WTC11 (cell line): ENCODE measurements at regions not wholly inside any gene's neighbourhood (a gene's known extent, or its start where the extent isn't known, plus 50 kb on each side); places are given as distances from the start of the nearest gene placed in this dataset.

Source experiments
- ATAC-seq: fragments of 200-7000 bp; cut with Tn5 transposase; 2 replicates; pipeline ENCODE4 v1.10.0; 2021; ENCODE audit warnings: mild to moderate bottlenecking, moderate library complexity
- CTCF ChIA-PET: fragments of 300-600 bp; sonication (Branson Sonifier 250); formaldehyde crosslinking; loops from one replicate; lab custom pipeline; 2021; ENCODE audit warnings: antibody characterized with exemption; lab: Charles Lee
- POLR2A ChIA-PET: fragments of 350-600 bp; sonication (Branson Sonifier 250); formaldehyde crosslinking; loops from one replicate; lab custom pipeline; 2021; ENCODE audit warnings: antibody characterized with exemption; lab: Charles Lee
- DNase-seq: peaks from one replicate; pipeline ENCODE4 v3.0.0; 2021; ENCODE audit warnings: low spot score
- H3K27ac Mint-ChIP-seq: 2 replicates; pipeline ENCODE4 v1.8.0; 2021; ENCODE audit warnings: mixed read lengths
- H3K27me3 Mint-ChIP-seq: 2 replicates; pipeline ENCODE4 v1.8.0; 2021; ENCODE audit warnings: low read depth, mild to moderate bottlenecking, moderate library complexity, mixed read lengths
- H3K36me3 Mint-ChIP-seq: 2 replicates; pipeline ENCODE4 v1.8.0; 2021; ENCODE audit warnings: mixed read lengths
- H3K4me1 Mint-ChIP-seq: 2 replicates; pipeline ENCODE4 v1.8.0; 2022; ENCODE audit warnings: mixed read lengths
- H3K4me3 Mint-ChIP-seq: 2 replicates; pipeline ENCODE4 v1.8.0; 2021; ENCODE audit warnings: mild to moderate bottlenecking, moderate library complexity, mixed read lengths
- H3K9me3 Mint-ChIP-seq: 2 replicates; pipeline ENCODE4 v1.8.0; 2021; ENCODE audit warnings: mixed read lengths
- AFF4 ChIP-seq: sonication (generic); formaldehyde crosslinking; IDR thresholded peaks from 2 replicates; pipeline ENCODE4 v1.8.1; 2023; ENCODE audit warnings: mild to moderate bottlenecking, missing genetic modification reagents, borderline replicate concordance
- ATF1 ChIP-seq: sonication (generic); formaldehyde crosslinking; IDR thresholded peaks from 2 replicates; pipeline ENCODE4 v1.8.1; 2023; ENCODE audit warnings: mild to moderate bottlenecking, moderate library complexity, missing genetic modification reagents
- CREB1 ChIP-seq: sonication (generic); formaldehyde crosslinking; IDR thresholded peaks from 2 replicates; pipeline ENCODE4 v1.8.0; 2023; ENCODE audit warnings: mild to moderate bottlenecking, missing genetic modification reagents
- GTF2I ChIP-seq: fragments of 250-450 bp; sonication (Bioruptor Pico); conservative IDR thresholded peaks from 2 replicates; pipeline ENCODE4 v1.4.0; 2021; ENCODE audit warnings: mild to moderate bottlenecking
- IRF2 ChIP-seq: sonication (generic); formaldehyde crosslinking; IDR thresholded peaks from 2 replicates; pipeline ENCODE4 v1.8.0; 2022; ENCODE audit warnings: low read depth, missing genetic modification reagents, borderline replicate concordance
- MYBL2 ChIP-seq: sonication (generic); formaldehyde crosslinking; IDR thresholded peaks from 2 replicates; pipeline ENCODE4 v1.8.1; 2023; ENCODE audit warnings: mild to moderate bottlenecking, moderate library complexity, missing genetic modification reagents
- NFYB ChIP-seq: sonication (generic); formaldehyde crosslinking; conservative IDR thresholded peaks from 2 replicates; pipeline ENCODE4 v1.8.0; 2022; ENCODE audit warnings: low read depth, missing genetic modification reagents
- OVOL2 ChIP-seq: fragments of 250-450 bp; sonication (Bioruptor Pico); IDR thresholded peaks from 2 replicates; pipeline ENCODE4 v1.9.0; 2021; ENCODE audit warnings: mild to moderate bottlenecking, borderline replicate concordance
- SOX15 ChIP-seq: fragments of 250-450 bp; sonication (Bioruptor Pico); IDR thresholded peaks from 2 replicates; pipeline ENCODE4 v1.9.0; 2021; ENCODE audit warnings: mild to moderate bottlenecking
- TEAD4 ChIP-seq: sonication (generic); formaldehyde crosslinking; IDR thresholded peaks from 2 replicates; pipeline ENCODE4 v1.8.0; 2022; ENCODE audit warnings: mild to moderate bottlenecking, missing genetic modification reagents
- ZNF232 ChIP-seq: sonication (generic); formaldehyde crosslinking; IDR thresholded peaks from 2 replicates; pipeline ENCODE4 v1.8.0; 2022; ENCODE audit warnings: mild to moderate bottlenecking, missing genetic modification reagents
- ZNF263 ChIP-seq: sonication (generic); formaldehyde crosslinking; IDR thresholded peaks from 2 replicates; pipeline ENCODE4 v1.8.1; 2022; ENCODE audit warnings: low read depth, mild to moderate bottlenecking, moderate library complexity, missing genetic modification reagents
- ZNF416 ChIP-seq: fragments of 250-450 bp; sonication (Bioruptor Pico); IDR thresholded peaks from 2 replicates; pipeline ENCODE4 v1.9.0; 2021; ENCODE audit warnings: mild to moderate bottlenecking, inconsistent platforms
- ZNF425 ChIP-seq: fragments of 250-450 bp; sonication (Bioruptor Pico); conservative IDR thresholded peaks from 2 replicates; pipeline ENCODE4 v1.9.0; 2021; ENCODE audit warnings: mild to moderate bottlenecking
- TF ChIP-seq, protein P1 (sequence below): sonication (generic); formaldehyde crosslinking; IDR thresholded peaks from 2 replicates; pipeline ENCODE4 v1.8.0; 2022; ENCODE audit warnings: mild to moderate bottlenecking, missing genetic modification reagents
- TF ChIP-seq, protein P2 (sequence below): sonication (generic); formaldehyde crosslinking; IDR thresholded peaks from 2 replicates; pipeline ENCODE4 v1.8.0; 2022; ENCODE audit warnings: mild to moderate bottlenecking, missing genetic modification reagents
- TF ChIP-seq, protein P3 (sequence below): fragments of 250-450 bp; sonication (Bioruptor Pico); IDR thresholded peaks from 2 replicates; pipeline ENCODE4 v1.9.0; 2021; ENCODE audit warnings: mild to moderate bottlenecking
- TF ChIP-seq, protein P4 (sequence below): sonication (generic); formaldehyde crosslinking; IDR thresholded peaks from 2 replicates; pipeline ENCODE4 v1.8.1; 2022; ENCODE audit warnings: low read depth, missing genetic modification reagents, borderline replicate concordance
- TF ChIP-seq, protein P5 (sequence below): sonication (generic); formaldehyde crosslinking; IDR thresholded peaks from 2 replicates; pipeline ENCODE4 v1.8.1; 2023; ENCODE audit warnings: mild to moderate bottlenecking, missing genetic modification reagents, moderate library complexity
- TF ChIP-seq, protein P6 (sequence below): sonication (generic); formaldehyde crosslinking; IDR thresholded peaks from 2 replicates; pipeline ENCODE4 v1.8.1; 2023; ENCODE audit warnings: mild to moderate bottlenecking, moderate library complexity, missing genetic modification reagents

GRCh38 chr6:122077603-122078002, 321.8 kb upstream of the HSF2 start:
- ChIA-PET POLR2A (no interaction called here), CTCF (no interaction called here)
- Mint-ChIP-seq H3K27me3 (no peaks in the 10 kb centered on the region), H3K9me3 (no peaks in the 10 kb centered on the region), H3K4me3 (no peak overlapping the region), H3K4me1 (peaks cover 21% of the 10 kb centered on the region), H3K27ac (no peak overlapping the region), H3K36me3 (no peaks in the 10 kb centered on the region)
- DNase-seq = no peak
- ATAC-seq = no peak
- TF ChIP-seq, protein P1, sequence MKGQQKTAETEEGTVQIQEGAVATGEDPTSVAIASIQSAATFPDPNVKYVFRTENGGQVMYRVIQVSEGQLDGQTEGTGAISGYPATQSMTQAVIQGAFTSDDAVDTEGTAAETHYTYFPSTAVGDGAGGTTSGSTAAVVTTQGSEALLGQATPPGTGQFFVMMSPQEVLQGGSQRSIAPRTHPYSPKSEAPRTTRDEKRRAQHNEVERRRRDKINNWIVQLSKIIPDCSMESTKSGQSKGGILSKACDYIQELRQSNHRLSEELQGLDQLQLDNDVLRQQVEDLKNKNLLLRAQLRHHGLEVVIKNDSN (CRISPR knock-in tag) = no peak
- TF ChIP-seq OVOL2 (CRISPR knock-in tag) = no peak
- no peak for TF ChIP-seq ZNF232 (CRISPR knock-in tag)
- TF ChIP-seq SOX15 (CRISPR knock-in tag) = no peak
- TF ChIP-seq ZNF425 (CRISPR knock-in tag) = no peak
- TF ChIP-seq, protein P2, sequence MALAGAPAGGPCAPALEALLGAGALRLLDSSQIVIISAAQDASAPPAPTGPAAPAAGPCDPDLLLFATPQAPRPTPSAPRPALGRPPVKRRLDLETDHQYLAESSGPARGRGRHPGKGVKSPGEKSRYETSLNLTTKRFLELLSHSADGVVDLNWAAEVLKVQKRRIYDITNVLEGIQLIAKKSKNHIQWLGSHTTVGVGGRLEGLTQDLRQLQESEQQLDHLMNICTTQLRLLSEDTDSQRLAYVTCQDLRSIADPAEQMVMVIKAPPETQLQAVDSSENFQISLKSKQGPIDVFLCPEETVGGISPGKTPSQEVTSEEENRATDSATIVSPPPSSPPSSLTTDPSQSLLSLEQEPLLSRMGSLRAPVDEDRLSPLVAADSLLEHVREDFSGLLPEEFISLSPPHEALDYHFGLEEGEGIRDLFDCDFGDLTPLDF (CRISPR knock-in tag) = no peak

- Mint-ChIP-seq H3K9me3 (no peaks in the 10 kb centered on the region), H3K36me3 (no peaks in the 10 kb centered on the region), H3K4me3 (no peak overlapping the region), H3K4me1 (peaks cover 23% of the 10 kb centered on the region), H3K27me3 (no peaks in the 10 kb centered on the region), H3K27ac (no peak overlapping the region)
- POLR2A ChIA-PET = no interaction called here
- CTCF ChIA-PET = no interaction called here
- DNase-seq = no peak
- no peak for ATAC-seq
- TF ChIP-seq, protein P3, sequence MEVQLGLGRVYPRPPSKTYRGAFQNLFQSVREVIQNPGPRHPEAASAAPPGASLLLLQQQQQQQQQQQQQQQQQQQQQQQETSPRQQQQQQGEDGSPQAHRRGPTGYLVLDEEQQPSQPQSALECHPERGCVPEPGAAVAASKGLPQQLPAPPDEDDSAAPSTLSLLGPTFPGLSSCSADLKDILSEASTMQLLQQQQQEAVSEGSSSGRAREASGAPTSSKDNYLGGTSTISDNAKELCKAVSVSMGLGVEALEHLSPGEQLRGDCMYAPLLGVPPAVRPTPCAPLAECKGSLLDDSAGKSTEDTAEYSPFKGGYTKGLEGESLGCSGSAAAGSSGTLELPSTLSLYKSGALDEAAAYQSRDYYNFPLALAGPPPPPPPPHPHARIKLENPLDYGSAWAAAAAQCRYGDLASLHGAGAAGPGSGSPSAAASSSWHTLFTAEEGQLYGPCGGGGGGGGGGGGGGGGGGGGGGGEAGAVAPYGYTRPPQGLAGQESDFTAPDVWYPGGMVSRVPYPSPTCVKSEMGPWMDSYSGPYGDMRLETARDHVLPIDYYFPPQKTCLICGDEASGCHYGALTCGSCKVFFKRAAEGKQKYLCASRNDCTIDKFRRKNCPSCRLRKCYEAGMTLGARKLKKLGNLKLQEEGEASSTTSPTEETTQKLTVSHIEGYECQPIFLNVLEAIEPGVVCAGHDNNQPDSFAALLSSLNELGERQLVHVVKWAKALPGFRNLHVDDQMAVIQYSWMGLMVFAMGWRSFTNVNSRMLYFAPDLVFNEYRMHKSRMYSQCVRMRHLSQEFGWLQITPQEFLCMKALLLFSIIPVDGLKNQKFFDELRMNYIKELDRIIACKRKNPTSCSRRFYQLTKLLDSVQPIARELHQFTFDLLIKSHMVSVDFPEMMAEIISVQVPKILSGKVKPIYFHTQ (CRISPR knock-in tag) = no peak
- no peak for TF ChIP-seq TEAD4 (CRISPR knock-in tag)
- TF ChIP-seq, protein P4, sequence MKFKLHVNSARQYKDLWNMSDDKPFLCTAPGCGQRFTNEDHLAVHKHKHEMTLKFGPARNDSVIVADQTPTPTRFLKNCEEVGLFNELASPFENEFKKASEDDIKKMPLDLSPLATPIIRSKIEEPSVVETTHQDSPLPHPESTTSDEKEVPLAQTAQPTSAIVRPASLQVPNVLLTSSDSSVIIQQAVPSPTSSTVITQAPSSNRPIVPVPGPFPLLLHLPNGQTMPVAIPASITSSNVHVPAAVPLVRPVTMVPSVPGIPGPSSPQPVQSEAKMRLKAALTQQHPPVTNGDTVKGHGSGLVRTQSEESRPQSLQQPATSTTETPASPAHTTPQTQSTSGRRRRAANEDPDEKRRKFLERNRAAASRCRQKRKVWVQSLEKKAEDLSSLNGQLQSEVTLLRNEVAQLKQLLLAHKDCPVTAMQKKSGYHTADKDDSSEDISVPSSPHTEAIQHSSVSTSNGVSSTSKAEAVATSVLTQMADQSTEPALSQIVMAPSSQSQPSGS (CRISPR knock-in tag) = no peak
- TF ChIP-seq, protein P5, sequence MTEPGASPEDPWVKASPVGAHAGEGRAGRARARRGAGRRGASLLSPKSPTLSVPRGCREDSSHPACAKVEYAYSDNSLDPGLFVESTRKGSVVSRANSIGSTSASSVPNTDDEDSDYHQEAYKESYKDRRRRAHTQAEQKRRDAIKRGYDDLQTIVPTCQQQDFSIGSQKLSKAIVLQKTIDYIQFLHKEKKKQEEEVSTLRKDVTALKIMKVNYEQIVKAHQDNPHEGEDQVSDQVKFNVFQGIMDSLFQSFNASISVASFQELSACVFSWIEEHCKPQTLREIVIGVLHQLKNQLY (CRISPR knock-in tag) = no peak
- no peak for TF ChIP-seq ZNF416 (CRISPR knock-in tag)
- no peak for TF ChIP-seq NFYB (CRISPR knock-in tag)
- no peak for TF ChIP-seq AFF4 (CRISPR knock-in tag)
- TF ChIP-seq IRF2 (CRISPR knock-in tag) = no peak
- no peak for TF ChIP-seq ZNF263
- no peak for TF ChIP-seq MYBL2
- no peak for TF ChIP-seq ATF1 (CRISPR knock-in tag)
- TF ChIP-seq, protein P6, sequence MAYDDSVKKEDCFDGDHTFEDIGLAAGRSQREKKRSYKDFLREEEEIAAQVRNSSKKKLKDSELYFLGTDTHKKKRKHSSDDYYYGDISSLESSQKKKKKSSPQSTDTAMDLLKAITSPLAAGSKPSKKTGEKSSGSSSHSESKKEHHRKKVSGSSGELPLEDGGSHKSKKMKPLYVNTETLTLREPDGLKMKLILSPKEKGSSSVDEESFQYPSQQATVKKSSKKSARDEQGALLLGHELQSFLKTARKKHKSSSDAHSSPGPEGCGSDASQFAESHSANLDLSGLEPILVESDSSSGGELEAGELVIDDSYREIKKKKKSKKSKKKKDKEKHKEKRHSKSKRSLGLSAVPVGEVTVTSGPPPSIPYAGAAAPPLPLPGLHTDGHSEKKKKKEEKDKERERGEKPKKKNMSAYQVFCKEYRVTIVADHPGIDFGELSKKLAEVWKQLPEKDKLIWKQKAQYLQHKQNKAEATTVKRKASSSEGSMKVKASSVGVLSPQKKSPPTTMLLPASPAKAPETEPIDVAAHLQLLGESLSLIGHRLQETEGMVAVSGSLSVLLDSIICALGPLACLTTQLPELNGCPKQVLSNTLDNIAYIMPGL = no peak
- TF ChIP-seq GTF2I (CRISPR knock-in tag) = no peak
- no peak for TF ChIP-seq SOX15 (CRISPR knock-in tag)
- no peak for TF ChIP-seq CREB1
Measured at GRCh38 chr6:122078481-122078880, 321.0 kb upstream of the HSF2 start.
